CD4-positive, alpha-beta T cell treated with Interleukin-21 for 1 hour (primary cell): ENCODE measurements at regions not wholly inside any gene's neighbourhood (a gene's known extent, or its start where the extent isn't known, plus 50 kb on each side); places are given as distances from the start of the nearest gene placed in this dataset.

Experiments used
- DNase-seq: peaks from one replicate; pipeline ENCODE4 v3.0.0-alpha.2; 2020

- no peak for DNase-seq
Observed at GRCh38 chr15:94001255-94001801, 230.0 kb upstream of the MCTP2 start.

- no peak for DNase-seq
Observed at GRCh38 chr15:94000606-94001005, 230.8 kb upstream of the MCTP2 start.

GRCh38 chr15:93997071-93997658, 234.2 kb upstream of the MCTP2 start:
- no peak for DNase-seq

- DNase-seq, result no peak
Observed at GRCh38 chr15:93989440-93989998, 241.8 kb upstream of the MCTP2 start.

GRCh38 chr15:93987068-93987467, 244.3 kb upstream of the MCTP2 start:
- DNase-seq, result peak; percentile 61

GRCh38 chr15:93986400-93986984, 244.9 kb upstream of the MCTP2 start:
- DNase-seq, result no peak

- DNase-seq, result no peak
Observed at GRCh38 chr15:93985925-93986324, 245.4 kb upstream of the MCTP2 start.

GRCh38 chr15:93985176-93985575, 246.2 kb upstream of the MCTP2 start:
- DNase-seq, result no peak

GRCh38 chr15:93983526-93983925, 247.8 kb upstream of the MCTP2 start:
- no peak for DNase-seq

GRCh38 chr15:93982226-93982727, 249.1 kb upstream of the MCTP2 start:
- DNase-seq, result no peak

GRCh38 chr15:93981706-93982105, 249.7 kb upstream of the MCTP2 start:
- DNase-seq, result no peak

GRCh38 chr15:93980261-93980911, 251.0 kb upstream of the MCTP2 start:
- DNase-seq, result no peak

GRCh38 chr15:93974804-93975481, 256.4 kb upstream of the MCTP2 start:
- DNase-seq, result no peak

- no peak for DNase-seq
Observed at GRCh38 chr15:93973287-93973686, 258.1 kb upstream of the MCTP2 start.

- no peak for DNase-seq
Observed at GRCh38 chr15:93968773-93969172, 262.6 kb upstream of the MCTP2 start.

- no peak for DNase-seq
Observed at GRCh38 chr15:93965304-93965908, 266.0 kb upstream of the MCTP2 start.

GRCh38 chr15:93954985-93955571, 276.3 kb upstream of the MCTP2 start:
- no peak for DNase-seq

- DNase-seq, result no peak
Observed at GRCh38 chr15:93948726-93949125, 282.6 kb upstream of the MCTP2 start.

- no peak for DNase-seq
Observed at GRCh38 chr15:93943586-93943985, 287.8 kb upstream of the MCTP2 start.

- no peak for DNase-seq
Observed at GRCh38 chr15:93942269-93942694, 289.1 kb upstream of the MCTP2 start.

- no peak for DNase-seq
Observed at GRCh38 chr15:93941697-93942096, 289.7 kb upstream of the MCTP2 start.

- no peak for DNase-seq
Observed at GRCh38 chr15:93940226-93940625, 291.1 kb upstream of the MCTP2 start.
